ENCODE measurements at regions not wholly inside any gene's neighbourhood (a gene's known extent, or its start where the extent isn't known, plus 50 kb on each side); places are given as distances from the start of the nearest gene placed in this dataset.

DNA sequence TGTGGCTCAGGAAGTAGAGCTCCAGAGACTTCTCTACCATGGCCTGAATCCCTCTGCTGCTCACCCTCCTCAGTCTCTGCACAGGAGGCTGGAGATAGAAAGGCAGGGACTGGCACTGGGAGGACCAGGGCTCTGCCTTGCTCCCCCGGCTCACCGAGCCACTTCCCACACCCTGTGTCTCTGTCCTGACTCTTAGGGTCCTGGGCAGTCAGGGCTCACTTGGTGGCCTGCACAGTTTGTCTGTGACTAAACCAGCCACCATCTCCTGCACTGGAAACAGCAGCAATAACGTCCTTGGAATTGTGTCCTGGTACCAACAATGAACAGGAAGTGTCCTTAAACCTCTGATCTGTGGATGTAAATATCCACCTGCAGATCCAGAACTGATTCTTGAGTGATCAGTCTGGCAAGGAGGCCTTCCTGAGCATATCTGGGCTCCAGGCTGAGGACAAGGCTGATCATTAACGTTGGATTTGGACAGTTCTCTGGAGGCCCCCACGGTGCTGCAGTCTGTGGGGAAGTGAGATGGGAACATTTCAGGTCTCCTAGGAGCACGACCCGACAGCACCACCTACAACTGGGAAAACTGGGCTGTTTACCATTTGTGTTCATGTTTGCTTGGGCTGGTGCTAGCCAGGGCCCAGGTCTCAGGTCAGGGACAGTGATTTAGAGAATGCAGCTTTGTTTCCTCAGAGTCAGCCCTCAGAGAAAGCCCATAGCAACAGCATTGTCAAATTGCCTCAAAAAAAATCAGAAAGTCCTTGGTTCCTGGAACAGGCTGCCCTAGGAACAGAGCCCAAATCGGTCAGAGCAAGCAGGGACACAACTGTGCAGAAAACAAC lies 82.5 kb downstream of the ZNF280B start:
- no peak overlapping the region for H3K4me3 ChIP-seq
- CTCF ChIA-PET, result interaction anchor here (1.3 to 1.5 kb wide), 3 partner anchors 11 to 529 kb away, joined by 4 to 6 read pairs (median 5); no protein-coding TSS in a partner anchor
- H3K27ac ChIP-seq, result no peak overlapping the region
- no peak overlapping the region for H3K4me2 ChIP-seq
- WGBS (ENCODE audit: missing lambda C conversion rate), result 14% methylated on average over 4 of the region's 8 CpGs
- FAIRE-seq (no peak), ATAC-seq (no peak), DNase-seq (ENCODE audit: low read depth in 1 of 2, low spot score in 1 of 2) (no peak)
- H3K4me1 ChIP-seq, result no peaks in the 10 kb centered on the region
- TF ChIP-seq MYC (IDR thresholded peaks at IDR 0.05; ENCODE audit: borderline replicate concordance, low read length) (no peak), EP300 (IDR thresholded peaks at IDR 0.05) (no peak), FOSL2 (IDR thresholded peaks at IDR 0.05) (no peak), FOSL2 (CRISPR knock-in tag; IDR thresholded peaks at IDR 0.05) (no peak), JUNB (IDR thresholded peaks at IDR 0.05) (no peak), CBX2 (IDR thresholded peaks at IDR 0.05; ENCODE audit: borderline replicate concordance, low read depth) (no peak), FOXS1 (CRISPR knock-in tag; IDR thresholded peaks at IDR 0.05) (no peak), ESRRA (IDR thresholded peaks at IDR 0.05; ENCODE audit: borderline replicate concordance, low read length) (no peak), RARB (CRISPR knock-in tag; IDR thresholded peaks at IDR 0.05) (no peak)
- TF ChIP-seq, protein P1, sequence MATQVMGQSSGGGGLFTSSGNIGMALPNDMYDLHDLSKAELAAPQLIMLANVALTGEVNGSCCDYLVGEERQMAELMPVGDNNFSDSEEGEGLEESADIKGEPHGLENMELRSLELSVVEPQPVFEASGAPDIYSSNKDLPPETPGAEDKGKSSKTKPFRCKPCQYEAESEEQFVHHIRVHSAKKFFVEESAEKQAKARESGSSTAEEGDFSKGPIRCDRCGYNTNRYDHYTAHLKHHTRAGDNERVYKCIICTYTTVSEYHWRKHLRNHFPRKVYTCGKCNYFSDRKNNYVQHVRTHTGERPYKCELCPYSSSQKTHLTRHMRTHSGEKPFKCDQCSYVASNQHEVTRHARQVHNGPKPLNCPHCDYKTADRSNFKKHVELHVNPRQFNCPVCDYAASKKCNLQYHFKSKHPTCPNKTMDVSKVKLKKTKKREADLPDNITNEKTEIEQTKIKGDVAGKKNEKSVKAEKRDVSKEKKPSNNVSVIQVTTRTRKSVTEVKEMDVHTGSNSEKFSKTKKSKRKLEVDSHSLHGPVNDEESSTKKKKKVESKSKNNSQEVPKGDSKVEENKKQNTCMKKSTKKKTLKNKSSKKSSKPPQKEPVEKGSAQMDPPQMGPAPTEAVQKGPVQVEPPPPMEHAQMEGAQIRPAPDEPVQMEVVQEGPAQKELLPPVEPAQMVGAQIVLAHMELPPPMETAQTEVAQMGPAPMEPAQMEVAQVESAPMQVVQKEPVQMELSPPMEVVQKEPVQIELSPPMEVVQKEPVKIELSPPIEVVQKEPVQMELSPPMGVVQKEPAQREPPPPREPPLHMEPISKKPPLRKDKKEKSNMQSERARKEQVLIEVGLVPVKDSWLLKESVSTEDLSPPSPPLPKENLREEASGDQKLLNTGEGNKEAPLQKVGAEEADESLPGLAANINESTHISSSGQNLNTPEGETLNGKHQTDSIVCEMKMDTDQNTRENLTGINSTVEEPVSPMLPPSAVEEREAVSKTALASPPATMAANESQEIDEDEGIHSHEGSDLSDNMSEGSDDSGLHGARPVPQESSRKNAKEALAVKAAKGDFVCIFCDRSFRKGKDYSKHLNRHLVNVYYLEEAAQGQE (IDR thresholded peaks at IDR 0.05), result no peak
- TF ChIP-seq, protein P2, sequence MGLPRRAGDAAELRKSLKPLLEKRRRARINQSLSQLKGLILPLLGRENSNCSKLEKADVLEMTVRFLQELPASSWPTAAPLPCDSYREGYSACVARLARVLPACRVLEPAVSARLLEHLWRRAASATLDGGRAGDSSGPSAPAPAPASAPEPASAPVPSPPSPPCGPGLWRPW (IDR thresholded peaks at IDR 0.05), result no peak
- TF ChIP-seq, protein P3, sequence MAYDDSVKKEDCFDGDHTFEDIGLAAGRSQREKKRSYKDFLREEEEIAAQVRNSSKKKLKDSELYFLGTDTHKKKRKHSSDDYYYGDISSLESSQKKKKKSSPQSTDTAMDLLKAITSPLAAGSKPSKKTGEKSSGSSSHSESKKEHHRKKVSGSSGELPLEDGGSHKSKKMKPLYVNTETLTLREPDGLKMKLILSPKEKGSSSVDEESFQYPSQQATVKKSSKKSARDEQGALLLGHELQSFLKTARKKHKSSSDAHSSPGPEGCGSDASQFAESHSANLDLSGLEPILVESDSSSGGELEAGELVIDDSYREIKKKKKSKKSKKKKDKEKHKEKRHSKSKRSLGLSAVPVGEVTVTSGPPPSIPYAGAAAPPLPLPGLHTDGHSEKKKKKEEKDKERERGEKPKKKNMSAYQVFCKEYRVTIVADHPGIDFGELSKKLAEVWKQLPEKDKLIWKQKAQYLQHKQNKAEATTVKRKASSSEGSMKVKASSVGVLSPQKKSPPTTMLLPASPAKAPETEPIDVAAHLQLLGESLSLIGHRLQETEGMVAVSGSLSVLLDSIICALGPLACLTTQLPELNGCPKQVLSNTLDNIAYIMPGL (CRISPR knock-in tag; IDR thresholded peaks at IDR 0.05; ENCODE audit: borderline replicate concordance), result no peak
- TF ChIP-seq, protein P4, sequence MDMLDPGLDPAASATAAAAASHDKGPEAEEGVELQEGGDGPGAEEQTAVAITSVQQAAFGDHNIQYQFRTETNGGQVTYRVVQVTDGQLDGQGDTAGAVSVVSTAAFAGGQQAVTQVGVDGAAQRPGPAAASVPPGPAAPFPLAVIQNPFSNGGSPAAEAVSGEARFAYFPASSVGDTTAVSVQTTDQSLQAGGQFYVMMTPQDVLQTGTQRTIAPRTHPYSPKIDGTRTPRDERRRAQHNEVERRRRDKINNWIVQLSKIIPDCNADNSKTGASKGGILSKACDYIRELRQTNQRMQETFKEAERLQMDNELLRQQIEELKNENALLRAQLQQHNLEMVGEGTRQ (IDR thresholded peaks at IDR 0.05), result no peak
- TF ChIP-seq, protein P5, sequence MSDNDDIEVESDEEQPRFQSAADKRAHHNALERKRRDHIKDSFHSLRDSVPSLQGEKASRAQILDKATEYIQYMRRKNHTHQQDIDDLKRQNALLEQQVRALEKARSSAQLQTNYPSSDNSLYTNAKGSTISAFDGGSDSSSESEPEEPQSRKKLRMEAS (IDR thresholded peaks at IDR 0.05), result no peak
- TF ChIP-seq, protein P6, sequence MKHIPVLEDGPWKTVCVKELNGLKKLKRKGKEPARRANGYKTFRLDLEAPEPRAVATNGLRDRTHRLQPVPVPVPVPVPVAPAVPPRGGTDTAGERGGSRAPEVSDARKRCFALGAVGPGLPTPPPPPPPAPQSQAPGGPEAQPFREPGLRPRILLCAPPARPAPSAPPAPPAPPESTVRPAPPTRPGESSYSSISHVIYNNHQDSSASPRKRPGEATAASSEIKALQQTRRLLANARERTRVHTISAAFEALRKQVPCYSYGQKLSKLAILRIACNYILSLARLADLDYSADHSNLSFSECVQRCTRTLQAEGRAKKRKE (CRISPR knock-in tag; IDR thresholded peaks at IDR 0.05; ENCODE audit: low read depth), result no peak
- H3K9me3 ChIP-seq, result no peaks in the 10 kb centered on the region
- POLR2A ChIA-PET, result no interaction called here

DNA sequence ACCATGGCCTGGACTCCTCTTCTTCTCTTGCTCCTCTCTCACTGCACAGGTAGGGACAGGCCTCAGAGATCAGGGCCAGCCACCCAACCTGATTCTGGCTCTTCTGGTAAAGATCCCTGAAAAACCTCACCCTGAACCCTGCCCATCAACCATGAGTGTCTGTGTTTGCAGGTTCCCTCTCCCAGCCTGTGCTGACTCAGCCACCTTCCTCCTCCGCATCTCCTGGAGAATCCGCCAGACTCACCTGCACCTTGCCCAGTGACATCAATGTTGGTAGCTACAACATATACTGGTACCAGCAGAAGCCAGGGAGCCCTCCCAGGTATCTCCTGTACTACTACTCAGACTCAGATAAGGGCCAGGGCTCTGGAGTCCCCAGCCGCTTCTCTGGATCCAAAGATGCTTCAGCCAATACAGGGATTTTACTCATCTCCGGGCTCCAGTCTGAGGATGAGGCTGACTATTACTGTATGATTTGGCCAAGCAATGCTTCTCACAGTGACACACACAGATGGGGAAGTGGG lies 80.9 kb downstream of the ZNF280B start:
- ChIA-PET CTCF (interaction anchor here (1.2 to 1.5 kb wide), 2 partner anchors 528 kb away, joined by 3 to 5 read pairs; no protein-coding TSS in a partner anchor), POLR2A (no interaction called here)
- Histone ChIP-seq H3K4me3 (no peak overlapping the region), H3K4me2 (no peak overlapping the region), H3K9me3 (no peaks in the 10 kb centered on the region), H3K4me1 (no peaks in the 10 kb centered on the region), H3K27ac (no peak overlapping the region)
- WGBS (ENCODE audit: missing lambda C conversion rate), result 55% methylated on average over 3 of the region's 4 CpGs
- no peak for FAIRE-seq
- no peak for DNase-seq (ENCODE audit: low read depth in 1 of 2, low spot score in 1 of 2)
- ATAC-seq, result no peak
- TF ChIP-seq HOXB13 (CRISPR knock-in tag; IDR thresholded peaks at IDR 0.05; ENCODE audit: low read depth), result no peak
- TF ChIP-seq HDAC2 (IDR thresholded peaks at IDR 0.05), result no peak
- TF ChIP-seq HOXB5 (CRISPR knock-in tag; IDR thresholded peaks at IDR 0.05), result no peak
- TF ChIP-seq SREBF2 (IDR thresholded peaks at IDR 0.05), result no peak
- TF ChIP-seq, protein P1 (IDR thresholded peaks at IDR 0.05), result no peak
- TF ChIP-seq, protein P2 (IDR thresholded peaks at IDR 0.05), result no peak
- TF ChIP-seq FOSB (CRISPR knock-in tag; IDR thresholded peaks at IDR 0.05), result no peak
- TF ChIP-seq FOSL2 (IDR thresholded peaks at IDR 0.05), result no peak
- no peak for TF ChIP-seq FOSL2 (CRISPR knock-in tag; IDR thresholded peaks at IDR 0.05)
- TF ChIP-seq CEBPB (IDR thresholded peaks at IDR 0.05), result no peak
- TF ChIP-seq NFE2L2 (conservative IDR thresholded peaks at IDR 0.05; ENCODE audit: low read length), result no peak
- TF ChIP-seq RCOR1 (IDR thresholded peaks at IDR 0.05; ENCODE audit: low read depth, low read length), result no peak
- no peak for TF ChIP-seq TP53 (CRISPR knock-in tag; IDR thresholded peaks at IDR 0.05)

Data from A549 (cell line).